Endothelial cell (in vitro differentiated cells): ENCODE measurements at regions not wholly inside any gene's neighbourhood (a gene's known extent, or its start where the extent isn't known, plus 50 kb on each side); places are given as distances from the start of the nearest gene placed in this dataset.
"Not testable (repeated sequence)": the region's sequence is repeated elsewhere in the genome, so short reads cannot be mapped to it uniquely, and the experiment has no call there.

Source experiments
- DNase-seq: peaks from one replicate; pipeline ENCODE4 v3.0.0; 2021; ENCODE audit warnings: low spot score
- H3K27ac Mint-ChIP-seq: one replicate; pipeline ENCODE4 v1.8.0; 2021; ENCODE audit warnings: mixed read lengths, inconsistent platforms; ENCODE audit not compliant: unreplicated experiment
- H3K27me3 Mint-ChIP-seq: one replicate; pipeline ENCODE4 v1.8.0; 2021; ENCODE audit warnings: mild to moderate bottlenecking, moderate library complexity, mixed read lengths, inconsistent platforms; ENCODE audit not compliant: unreplicated experiment
- H3K36me3 Mint-ChIP-seq: one replicate; pipeline ENCODE4 v1.8.0; 2021; ENCODE audit warnings: mild to moderate bottlenecking, low read depth, mixed read lengths, inconsistent platforms; ENCODE audit not compliant: unreplicated experiment
- H3K4me1 Mint-ChIP-seq: one replicate; pipeline ENCODE4 v1.8.0; 2021; ENCODE audit warnings: mild to moderate bottlenecking, mixed read lengths, inconsistent platforms; ENCODE audit not compliant: unreplicated experiment
- H3K4me3 Mint-ChIP-seq: one replicate; pipeline ENCODE4 v1.8.0; 2021; ENCODE audit warnings: mild to moderate bottlenecking, mixed read lengths, inconsistent platforms; ENCODE audit not compliant: unreplicated experiment
- H3K9me3 Mint-ChIP-seq: one replicate; pipeline ENCODE4 v1.8.0; 2021; ENCODE audit warnings: mixed read lengths, inconsistent platforms; ENCODE audit not compliant: unreplicated experiment
- TF ChIP-seq, protein P1 (sequence below): fragments of 200-600 bp; sonication (generic); IDR thresholded peaks from one replicate; pipeline ENCODE4 v1.5.0; 2021; ENCODE audit warnings: antibody characterized with exemption; ENCODE audit not compliant: unreplicated experiment

- Mint-ChIP-seq H3K9me3 (no peaks in the 10 kb centered on the region), H3K36me3 (no peaks in the 10 kb centered on the region), H3K27me3 (no peaks in the 10 kb centered on the region), H3K27ac (no peak overlapping the region), H3K4me3 (no peak overlapping the region), H3K4me1 (no peaks in the 10 kb centered on the region)
- TF ChIP-seq, protein P1, sequence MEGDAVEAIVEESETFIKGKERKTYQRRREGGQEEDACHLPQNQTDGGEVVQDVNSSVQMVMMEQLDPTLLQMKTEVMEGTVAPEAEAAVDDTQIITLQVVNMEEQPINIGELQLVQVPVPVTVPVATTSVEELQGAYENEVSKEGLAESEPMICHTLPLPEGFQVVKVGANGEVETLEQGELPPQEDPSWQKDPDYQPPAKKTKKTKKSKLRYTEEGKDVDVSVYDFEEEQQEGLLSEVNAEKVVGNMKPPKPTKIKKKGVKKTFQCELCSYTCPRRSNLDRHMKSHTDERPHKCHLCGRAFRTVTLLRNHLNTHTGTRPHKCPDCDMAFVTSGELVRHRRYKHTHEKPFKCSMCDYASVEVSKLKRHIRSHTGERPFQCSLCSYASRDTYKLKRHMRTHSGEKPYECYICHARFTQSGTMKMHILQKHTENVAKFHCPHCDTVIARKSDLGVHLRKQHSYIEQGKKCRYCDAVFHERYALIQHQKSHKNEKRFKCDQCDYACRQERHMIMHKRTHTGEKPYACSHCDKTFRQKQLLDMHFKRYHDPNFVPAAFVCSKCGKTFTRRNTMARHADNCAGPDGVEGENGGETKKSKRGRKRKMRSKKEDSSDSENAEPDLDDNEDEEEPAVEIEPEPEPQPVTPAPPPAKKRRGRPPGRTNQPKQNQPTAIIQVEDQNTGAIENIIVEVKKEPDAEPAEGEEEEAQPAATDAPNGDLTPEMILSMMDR = no peak
- DNase-seq = no peak
These were observed 381.8 kb upstream of the EPHA3 start for GRCh38 chr3:88725440-88726165.

GRCh38 chr3:88732186-88732585 is 375.2 kb upstream of the EPHA3 start:
- H3K27ac Mint-ChIP-seq = no peak overlapping the region
- no peak for DNase-seq

GRCh38 chr3:88742106-88742505 is 365.3 kb upstream of the EPHA3 start:
- H3K9me3 Mint-ChIP-seq = no peaks in the 10 kb centered on the region

More at GRCh38 chr3:88732186-88732585, 375.2 kb upstream of the EPHA3 start:
- peaks cover 9% of the 10 kb centered on the region for H3K4me1 Mint-ChIP-seq
- TF ChIP-seq, protein P1 = no peak
- no peak overlapping the region for H3K4me3 Mint-ChIP-seq
- no peaks in the 10 kb centered on the region for H3K9me3 Mint-ChIP-seq
- H3K27me3 Mint-ChIP-seq = no peaks in the 10 kb centered on the region
- H3K36me3 Mint-ChIP-seq = no peaks in the 10 kb centered on the region

GRCh38 chr3:88742674-88743507 is 364.5 kb upstream of the EPHA3 start:
- H3K4me3 Mint-ChIP-seq = no peak overlapping the region
- H3K4me1 Mint-ChIP-seq = no peaks in the 10 kb centered on the region
- H3K9me3 Mint-ChIP-seq = no peaks in the 10 kb centered on the region
- H3K27ac Mint-ChIP-seq = no peak overlapping the region
- H3K27me3 Mint-ChIP-seq = no peaks in the 10 kb centered on the region
- DNase-seq = no peak
- H3K36me3 Mint-ChIP-seq = no peaks in the 10 kb centered on the region
- TF ChIP-seq, protein P1 = no peak

More at GRCh38 chr3:88742106-88742505, 365.3 kb upstream of the EPHA3 start:
- DNase-seq = no peak
- H3K27ac Mint-ChIP-seq = no peak overlapping the region
- H3K4me3 Mint-ChIP-seq = no peak overlapping the region
- no peaks in the 10 kb centered on the region for H3K36me3 Mint-ChIP-seq
- H3K27me3 Mint-ChIP-seq = no peaks in the 10 kb centered on the region
- H3K4me1 Mint-ChIP-seq = no peaks in the 10 kb centered on the region
- TF ChIP-seq, protein P1 = no peak

DNA sequence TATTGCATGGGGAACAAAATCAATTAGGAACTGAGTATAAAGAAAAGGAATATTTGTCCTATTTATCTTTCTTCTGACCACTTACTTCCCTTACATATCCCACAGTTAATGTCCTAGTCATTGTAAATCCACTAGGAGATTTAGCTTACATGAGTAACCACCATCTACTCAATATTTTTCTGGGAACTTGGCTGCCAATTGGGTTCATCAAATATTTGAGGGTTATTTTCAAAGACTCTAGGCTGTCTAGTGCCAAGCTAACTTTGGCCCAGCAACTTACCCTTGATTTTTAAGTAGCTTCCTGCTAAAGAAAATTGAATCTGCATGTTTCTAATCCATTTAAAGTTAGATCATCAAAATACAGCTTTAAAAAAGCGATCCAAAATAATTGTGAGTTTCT is 362.5 kb upstream of the EPHA3 start:
- Mint-ChIP-seq H3K4me3 (no peak overlapping the region), H3K9me3 (no peaks in the 10 kb centered on the region), H3K27ac (no peak overlapping the region), H3K4me1 (no peaks in the 10 kb centered on the region), H3K36me3 (no peaks in the 10 kb centered on the region), H3K27me3 (no peaks in the 10 kb centered on the region)
- TF ChIP-seq, protein P1 = no peak
- no peak for DNase-seq

GRCh38 chr3:88747145-88747544 is 360.3 kb upstream of the EPHA3 start:
- not testable (repeated sequence) for H3K4me3 Mint-ChIP-seq, DNase-seq, H3K4me1 Mint-ChIP-seq, H3K27me3 Mint-ChIP-seq, H3K9me3 Mint-ChIP-seq, H3K27ac Mint-ChIP-seq, H3K36me3 Mint-ChIP-seq
